Stomach (tissue), 8 donors: ENCODE measurements at regions not wholly inside any gene's neighbourhood (a gene's known extent, or its start where the extent isn't known, plus 50 kb on each side); places are given as distances from the start of the nearest gene placed in this dataset.

Source experiments
- DNase-seq, 2 donors: peaks; one replicate each; pipeline versions ENCODE4 v3.0.0 to v3.0.0-alpha.2; 2013 to 2019
- H3K27ac ChIP-seq, 5 donors: fragments of 200-600 bp in 4 of 5; sonication (generic) in 4 of 5; one replicate each; pipeline ENCODE4 v1.5.1; 2013 to 2019; ENCODE audit warnings: mild to moderate bottlenecking in 1 of 5, moderate library complexity in 1 of 5
- H3K27me3 ChIP-seq, 3 donors: fragments of 200-600 bp; sonication (generic); one replicate each; pipeline ENCODE4 v1.5.1; 2017 to 2019; ENCODE audit warnings: mixed run types in 1 of 3
- H3K36me3 ChIP-seq, 4 donors: fragments of 200-600 bp; sonication (generic); 1 replicate in 3 of 4; 2 replicates in 1 of 4; pipeline ENCODE4 v1.5.1; 2016 to 2019
- H3K4me1 ChIP-seq, 4 donors: fragments of 200-600 bp; sonication (generic); one replicate each; pipeline ENCODE4 v1.5.1; 2016 to 2019
- H3K4me3 ChIP-seq, 4 donors: fragments of 200-600 bp; sonication (generic) in 3 of 4; one replicate each; pipeline ENCODE4 v1.5.1; 2016 to 2019; ENCODE audit warnings: mild to moderate bottlenecking in 1 of 4
- H3K9me3 ChIP-seq, 4 donors: fragments of 200-600 bp; sonication (generic); one replicate each; pipeline ENCODE4 v1.5.1; 2016 to 2019
- CTCF ChIP-seq, 7 experiments: fragments of 450-650 bp in 4 of 7; fragments of 200-600 bp in 3 of 7; sonication (generic) in 3 of 7; IDR thresholded peaks; one replicate each; pipeline ENCODE4 v1.5.1; 2016 to 2019; ENCODE audit warnings: antibody characterized with exemption in 7 of 7, control low read depth in 2 of 7, mild to moderate bottlenecking in 1 of 7
- EP300 ChIP-seq: sonication (generic); formaldehyde crosslinking; IDR thresholded peaks from one replicate; pipeline ENCODE4 v1.6.1; 2017; ENCODE audit warnings: antibody characterized with exemption
- POLR2A ChIP-seq, 4 donors: fragments of 450-650 bp; IDR thresholded peaks; one replicate each; pipeline ENCODE4 v1.6.1; 2016; ENCODE audit warnings: antibody characterized with exemption in 4 of 4, control low read depth in 2 of 4, mild to moderate bottlenecking in 1 of 4, moderate library complexity in 1 of 4
- POLR2AphosphoS5 ChIP-seq, 3 donors: sonication (generic); formaldehyde crosslinking; IDR thresholded peaks; one replicate each; pipeline ENCODE4 v1.6.1; 2016; ENCODE audit warnings: antibody characterized with exemption in 3 of 3
- WGBS, 5 donors: extraction: QIAGEN DNeasy Blood & Tissue Kit in 3 of 5; methylation state at CpG; one replicate each; pipeline versions ENCODE4 v1.1.5 to v1.1.7; 2013 to 2018; 5-methylcytosine and 5-hydroxymethylcytosine counted together
- intact Hi-C: fragments of 100-400 bp; cut with DNase I; formaldehyde crosslinking; loops from one replicate; pipeline ENCODE4 v1.15.1; 2023; ENCODE audit warnings: low total_unique reads
- donor health status: healthy with polysubstance abuse.
- donor health status: Bipolar disorder and iron deficiency.
- donor health status: healthy.

DNA sequence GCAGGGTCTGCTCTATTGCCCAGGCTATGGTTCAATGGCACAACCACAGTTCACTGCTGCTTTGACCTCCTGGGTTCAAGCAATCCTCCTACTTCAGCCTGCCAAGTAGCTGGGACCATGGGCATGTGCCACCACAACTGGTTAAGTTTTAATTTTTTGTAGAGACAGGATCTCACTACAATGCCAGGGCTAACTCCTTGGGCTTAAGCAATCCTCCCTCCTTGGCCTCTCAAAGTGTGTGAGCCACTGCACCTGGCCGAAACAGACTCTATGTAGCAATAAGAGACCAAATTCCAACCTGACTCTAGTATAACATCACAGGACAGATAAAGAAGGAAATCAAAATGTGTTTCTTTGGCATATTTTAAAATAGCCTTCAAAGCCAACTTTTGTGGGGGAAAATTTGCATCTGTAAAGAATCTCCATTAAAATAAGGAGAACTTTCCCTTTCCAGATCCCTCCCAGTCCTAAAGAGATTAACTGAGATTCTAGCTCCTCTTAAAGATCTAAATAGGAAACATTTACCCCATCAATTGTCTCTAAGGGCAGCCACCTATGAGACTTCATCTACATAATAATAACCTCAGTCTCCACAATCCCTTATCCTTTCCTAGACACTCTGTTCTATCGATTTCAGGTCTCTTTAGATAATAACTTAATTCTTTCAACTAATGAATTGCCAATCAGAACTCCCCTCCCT, 94.7 kb upstream of the PLCB4 start:
- H3K27me3 ChIP-seq, result no peaks in the 10 kb centered on the region
- no peak overlapping the region for H3K4me3 ChIP-seq
- WGBS, 5 donors, result 76 to 89% (median 81%) methylated on average over 2 of the region's 2 CpGs
- peaks cover under 1 to 15% (median 8%) of the 10 kb centered on the region in 4 donors for H3K4me1 ChIP-seq
- no peaks in the 10 kb centered on the region for H3K36me3 ChIP-seq
- TF ChIP-seq POLR2A (IDR thresholded peaks at IDR 0.05), result no peak
- H3K9me3 ChIP-seq, result no peaks in the 10 kb centered on the region
- H3K27ac ChIP-seq, result no peak overlapping the region
- intact Hi-C loops, result no loop called here
- DNase-seq, result no peak

DNA sequence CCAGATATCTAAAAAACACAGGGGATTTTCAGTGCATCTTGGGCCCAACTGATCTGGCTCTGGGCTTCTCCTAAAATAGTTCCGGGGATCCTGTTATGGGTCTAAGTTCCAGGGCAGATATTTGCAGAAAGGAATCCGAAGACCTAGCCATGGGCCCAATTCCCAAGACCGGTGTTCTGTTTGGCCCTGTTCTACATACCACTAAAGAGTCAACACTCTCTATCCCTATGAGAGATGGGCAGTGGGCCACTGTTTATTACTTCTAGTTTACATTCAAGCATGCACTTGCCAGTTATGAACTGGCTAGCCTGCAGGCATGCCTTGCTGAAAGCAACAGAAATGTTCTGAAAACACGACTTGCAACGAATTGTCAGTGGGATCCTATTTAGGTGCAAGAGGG, 87.4 kb upstream of the PLCB4 start:
- Histone ChIP-seq H3K9me3 (no peaks in the 10 kb centered on the region), H3K27ac (no peak overlapping the region), H3K4me3 (no peak overlapping the region), H3K27me3 (no peaks in the 10 kb centered on the region), H3K36me3 (no peaks in the 10 kb centered on the region), H3K4me1 (peaks cover 0 to 12% (median 3%) of the 10 kb centered on the region in 4 donors)
- WGBS, 5 donors, result 32 to 68% (median 41%) methylated on average over 5 of the region's 5 CpGs
- no peak for TF ChIP-seq EP300
- TF ChIP-seq POLR2A (IDR thresholded peaks at IDR 0.05), result no peak
- no peak for TF ChIP-seq POLR2AphosphoS5 (IDR thresholded peaks at IDR 0.05)
- TF ChIP-seq CTCF (IDR thresholded peaks at IDR 0.05), result no peak
- DNase-seq, result peak in 1 of 2 donors; percentile 46
- intact Hi-C loops, result no loop called here

- TF ChIP-seq POLR2A (IDR thresholded peaks at IDR 0.05) (no peak), CTCF (IDR thresholded peaks at IDR 0.05) (no peak), POLR2AphosphoS5 (IDR thresholded peaks at IDR 0.05) (no peak), EP300 (no peak)
- Histone ChIP-seq H3K4me3 (no peak overlapping the region), H3K9me3 (no peaks in the 10 kb centered on the region), H3K4me1 (peaks cover 0 to 12% (median 3%) of the 10 kb centered on the region in 4 donors), H3K27ac (no peak overlapping the region), H3K27me3 (no peaks in the 10 kb centered on the region), H3K36me3 (no peaks in the 10 kb centered on the region)
- no peak for DNase-seq
- 82 to 89% (median 86%) methylated on average over 7 of the region's 7 CpGs for WGBS, 5 donors
- intact Hi-C loops, result no loop called here
Observed at GRCh38 chr20:8983478-8984345, 85.2 kb upstream of the PLCB4 start.

DNA sequence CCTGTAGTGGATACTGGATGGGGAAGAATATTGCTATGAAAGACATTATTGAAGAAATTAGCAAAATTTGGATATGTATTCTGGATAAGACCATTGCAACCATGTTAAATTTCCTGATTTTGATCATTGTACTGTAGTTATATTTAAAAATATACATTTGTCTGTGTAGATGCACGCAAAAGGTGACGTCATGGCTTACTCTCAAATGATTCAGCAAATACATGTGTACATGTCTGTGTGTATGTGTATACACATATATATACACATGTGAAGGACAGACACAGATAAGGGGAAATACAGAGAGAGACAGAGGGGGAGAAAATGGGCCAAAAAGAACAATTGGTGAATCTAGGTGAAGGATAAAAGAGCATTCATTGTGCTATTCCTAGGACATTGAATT, 82.3 kb upstream of the PLCB4 start:
- no peak overlapping the region for H3K27ac ChIP-seq
- WGBS, 5 donors, result 95 to 97% (median 97%) methylated on average over 2 of the region's 2 CpGs
- H3K9me3 ChIP-seq, result no peaks in the 10 kb centered on the region
- H3K36me3 ChIP-seq, result no peaks in the 10 kb centered on the region
- intact Hi-C loops, result no loop called here
- H3K27me3 ChIP-seq, result no peaks in the 10 kb centered on the region
- peaks cover 0 to 4% (median under 1%) of the 10 kb centered on the region in 4 donors for H3K4me1 ChIP-seq
- no peak for DNase-seq
- no peak overlapping the region for H3K4me3 ChIP-seq
- no peak for TF ChIP-seq CTCF (IDR thresholded peaks at IDR 0.05)
- TF ChIP-seq POLR2A (IDR thresholded peaks at IDR 0.05), result no peak
- no peak for TF ChIP-seq EP300
- TF ChIP-seq POLR2AphosphoS5 (IDR thresholded peaks at IDR 0.05), result no peak
